ENCODE measurements at regions not wholly inside any gene's neighbourhood (a gene's known extent, or its start where the extent isn't known, plus 50 kb on each side); places are given as distances from the start of the nearest gene placed in this dataset.

DNA sequence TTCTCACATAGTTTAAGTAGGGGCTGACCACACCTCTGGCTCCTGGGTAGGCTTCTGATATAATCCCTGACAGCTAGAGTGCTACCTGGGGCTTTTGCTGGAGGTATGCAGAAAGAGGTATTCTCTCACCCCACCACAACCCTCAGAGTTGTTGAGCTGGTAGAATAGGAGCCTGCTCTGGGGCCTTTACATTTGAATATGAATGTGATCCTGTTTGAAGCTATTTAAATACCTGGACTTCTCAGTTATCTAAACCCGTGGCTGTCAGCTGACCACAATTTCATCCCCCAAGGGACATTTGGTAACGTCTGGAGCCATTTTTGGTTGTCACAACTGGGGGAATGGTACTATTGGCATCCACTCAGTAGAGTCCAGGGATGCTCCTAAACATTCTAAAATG, 669.1 kb downstream of the SATB2 start:
- H3K27ac ChIP-seq, result no peak overlapping the region
- TF ChIP-seq, protein P1, sequence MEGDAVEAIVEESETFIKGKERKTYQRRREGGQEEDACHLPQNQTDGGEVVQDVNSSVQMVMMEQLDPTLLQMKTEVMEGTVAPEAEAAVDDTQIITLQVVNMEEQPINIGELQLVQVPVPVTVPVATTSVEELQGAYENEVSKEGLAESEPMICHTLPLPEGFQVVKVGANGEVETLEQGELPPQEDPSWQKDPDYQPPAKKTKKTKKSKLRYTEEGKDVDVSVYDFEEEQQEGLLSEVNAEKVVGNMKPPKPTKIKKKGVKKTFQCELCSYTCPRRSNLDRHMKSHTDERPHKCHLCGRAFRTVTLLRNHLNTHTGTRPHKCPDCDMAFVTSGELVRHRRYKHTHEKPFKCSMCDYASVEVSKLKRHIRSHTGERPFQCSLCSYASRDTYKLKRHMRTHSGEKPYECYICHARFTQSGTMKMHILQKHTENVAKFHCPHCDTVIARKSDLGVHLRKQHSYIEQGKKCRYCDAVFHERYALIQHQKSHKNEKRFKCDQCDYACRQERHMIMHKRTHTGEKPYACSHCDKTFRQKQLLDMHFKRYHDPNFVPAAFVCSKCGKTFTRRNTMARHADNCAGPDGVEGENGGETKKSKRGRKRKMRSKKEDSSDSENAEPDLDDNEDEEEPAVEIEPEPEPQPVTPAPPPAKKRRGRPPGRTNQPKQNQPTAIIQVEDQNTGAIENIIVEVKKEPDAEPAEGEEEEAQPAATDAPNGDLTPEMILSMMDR (IDR thresholded peaks at IDR 0.05), result no peak
- TF ChIP-seq ZFX (IDR thresholded peaks at IDR 0.05; ENCODE audit: borderline replicate concordance), result no peak

DNA sequence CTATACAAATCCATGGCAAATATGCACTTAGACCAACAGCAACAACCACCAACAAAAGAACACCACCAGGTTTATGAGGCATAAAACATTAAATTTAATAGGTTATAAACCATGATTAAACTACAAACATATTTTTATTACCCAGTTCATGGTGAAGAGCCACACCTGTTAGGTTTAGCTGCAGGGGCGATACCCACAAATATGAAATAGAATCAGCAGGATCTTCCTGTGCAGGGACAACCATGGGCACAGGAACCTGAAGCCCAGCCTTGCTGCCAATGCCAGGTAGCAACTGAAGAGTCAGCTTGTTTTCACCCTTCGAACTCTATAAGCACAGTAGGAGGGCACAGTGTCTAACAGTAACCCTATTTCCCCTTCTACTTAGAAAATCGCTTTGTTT, 675.0 kb downstream of the SATB2 start:
- H3K27ac ChIP-seq, result no peak overlapping the region
- TF ChIP-seq, protein P1 (IDR thresholded peaks at IDR 0.05), result no peak
- TF ChIP-seq ZFX (IDR thresholded peaks at IDR 0.05; ENCODE audit: borderline replicate concordance), result no peak

DNA sequence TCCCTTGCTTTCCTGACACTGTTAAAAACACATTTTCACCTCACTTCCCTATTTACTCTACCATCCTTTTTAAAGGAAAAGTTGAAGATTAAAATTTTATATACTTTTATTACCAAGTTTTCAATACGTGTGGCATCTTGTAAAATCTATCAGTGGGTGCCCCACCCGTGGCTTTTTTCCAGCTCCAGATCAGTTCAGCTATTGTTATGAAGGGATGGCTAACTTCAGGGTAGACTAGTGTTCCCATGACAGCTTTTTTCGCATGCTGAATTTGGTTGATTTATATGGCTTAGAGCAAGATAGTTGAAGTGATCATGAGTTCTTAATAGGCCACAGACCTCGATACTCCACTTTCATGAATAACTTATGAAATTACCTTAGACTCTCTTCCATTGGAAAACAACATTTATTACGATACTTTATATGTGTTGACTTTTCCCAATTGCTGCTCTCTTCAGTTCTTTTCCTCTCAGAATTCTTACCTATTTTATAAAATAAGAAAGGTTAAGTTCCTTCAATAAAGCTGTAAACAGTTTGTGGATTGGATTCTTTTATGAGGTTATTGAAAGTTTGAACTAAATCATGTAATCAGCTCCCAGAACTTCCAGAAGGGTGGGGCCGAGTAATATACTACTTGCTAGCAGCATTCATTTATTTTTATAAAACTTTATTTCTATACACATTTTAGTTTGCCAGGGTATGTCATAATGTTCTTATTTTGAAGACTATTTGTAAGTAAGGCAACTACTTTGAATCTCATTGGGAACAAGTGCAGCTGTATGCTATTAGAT, 680.9 kb downstream of the SATB2 start:
- TF ChIP-seq, protein P1 (IDR thresholded peaks at IDR 0.05), result no peak
- no peak for TF ChIP-seq ZFX (IDR thresholded peaks at IDR 0.05; ENCODE audit: borderline replicate concordance)
- H3K27ac ChIP-seq, result no peak overlapping the region

DNA sequence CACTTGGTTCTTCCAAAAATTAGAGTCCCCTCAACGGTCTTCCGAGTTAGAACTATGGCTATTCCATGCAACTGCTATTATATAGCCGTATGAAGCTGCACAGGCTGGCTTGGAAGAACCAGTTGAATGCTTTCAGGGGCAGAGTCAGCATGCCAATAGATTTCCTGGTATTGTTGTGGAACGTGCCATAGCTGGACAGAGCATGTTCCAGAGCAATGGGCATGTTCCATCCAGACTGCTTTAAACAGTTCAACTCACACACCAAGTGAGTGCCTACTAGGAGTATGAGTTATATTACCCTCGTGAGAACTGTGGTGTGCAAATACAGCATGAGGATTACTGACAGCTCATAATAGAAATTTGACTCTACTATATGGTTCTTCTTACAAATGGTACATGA, 682.0 kb downstream of the SATB2 start:
- no peak for TF ChIP-seq ZFX (IDR thresholded peaks at IDR 0.05; ENCODE audit: borderline replicate concordance)
- TF ChIP-seq, protein P1 (IDR thresholded peaks at IDR 0.05), result no peak
- no peak overlapping the region for H3K27ac ChIP-seq

DNA sequence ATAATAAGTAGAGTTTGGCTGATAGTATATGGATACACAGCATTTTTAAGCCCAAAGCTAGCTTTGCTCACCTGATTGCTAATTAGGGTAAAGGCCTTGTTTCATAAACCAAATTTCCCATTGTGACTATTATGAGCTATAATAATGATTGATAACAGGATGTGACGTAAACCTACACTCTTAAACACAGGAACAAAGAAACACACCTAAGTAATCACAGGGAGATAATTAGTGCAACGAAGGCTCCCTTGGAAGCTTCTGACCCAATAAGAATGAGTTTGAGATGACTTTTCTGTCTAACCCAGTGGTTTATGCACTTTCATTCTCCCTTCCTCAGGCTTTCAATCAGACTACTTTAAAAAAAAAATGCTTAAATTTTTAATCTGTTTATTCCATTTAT, 683.2 kb downstream of the SATB2 start:
- TF ChIP-seq, protein P1 (IDR thresholded peaks at IDR 0.05), result no peak
- TF ChIP-seq ZFX (IDR thresholded peaks at IDR 0.05; ENCODE audit: borderline replicate concordance), result no peak
- no peak overlapping the region for H3K27ac ChIP-seq

DNA sequence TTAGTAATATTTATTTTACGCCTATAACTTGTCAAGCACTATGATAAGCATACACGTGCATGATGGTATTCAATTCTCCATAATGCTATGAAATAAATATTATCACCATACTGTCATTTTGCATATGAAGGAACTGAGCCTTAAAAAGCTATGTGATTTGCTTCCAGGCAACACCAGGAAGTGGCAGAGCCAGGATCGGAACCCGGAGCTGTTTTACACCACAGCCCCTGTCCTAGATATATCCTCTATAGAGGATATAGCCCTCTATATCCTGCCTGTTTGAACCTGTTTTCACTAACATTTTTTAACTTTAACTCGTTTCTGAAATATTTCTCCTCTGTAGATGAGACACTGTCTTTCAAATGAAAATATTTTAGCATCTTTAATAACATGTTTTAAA, 690.0 kb downstream of the SATB2 start:
- TF ChIP-seq ZFX (IDR thresholded peaks at IDR 0.05; ENCODE audit: borderline replicate concordance), result no peak
- TF ChIP-seq, protein P1 (IDR thresholded peaks at IDR 0.05), result no peak

DNA sequence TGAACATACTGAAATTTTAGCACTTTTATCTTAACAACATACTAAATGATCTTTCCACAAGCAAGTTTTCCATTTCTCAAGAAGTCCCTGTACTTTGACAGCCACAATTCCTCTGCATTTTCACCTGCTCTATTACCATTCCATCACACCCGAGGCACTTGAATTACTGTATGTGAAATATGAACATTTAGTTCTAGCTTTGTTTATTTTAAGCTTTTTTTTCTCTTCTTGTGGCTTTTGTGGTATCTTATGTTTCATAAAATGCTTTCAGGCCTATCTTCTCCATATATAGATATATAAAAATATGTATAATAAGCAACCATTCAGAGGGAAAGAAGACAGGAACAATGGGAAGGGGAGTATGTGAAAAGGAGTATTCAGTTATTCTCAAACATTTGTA, 693.9 kb downstream of the SATB2 start:
- TF ChIP-seq ZFX (IDR thresholded peaks at IDR 0.05; ENCODE audit: borderline replicate concordance), result no peak
- TF ChIP-seq, protein P1 (IDR thresholded peaks at IDR 0.05), result no peak
- H3K27ac ChIP-seq, result no peak overlapping the region

More for the DNA sequence above, 690.0 kb downstream of the SATB2 start:
- no peak overlapping the region for H3K27ac ChIP-seq

Measured in 22Rv1 (cell line).